PC-9 (cell line): ENCODE measurements at regions not wholly inside any gene's neighbourhood (a gene's known extent, or its start where the extent isn't known, plus 50 kb on each side); places are given as distances from the start of the nearest gene placed in this dataset.

Experiments
- CTCF ChIP-seq: fragments of 200-600 bp; sonication (generic); conservative IDR thresholded peaks from 2 replicates; pipeline ENCODE4 v1.6.1; 2017; ENCODE audit warnings: mixed run types, antibody characterized with exemption, mild to moderate bottlenecking, moderate library complexity
- EZH2 ChIP-seq: fragments of 200-600 bp; sonication (generic); IDR thresholded peaks from 2 replicates; pipeline ENCODE4 v1.8.0; 2017; ENCODE audit warnings: antibody characterized with exemption, low read depth

GRCh38 chr7:96774358-96774757 lies 64.7 kb upstream of the SEM1 start:
- no peak for TF ChIP-seq CTCF
- no peak for TF ChIP-seq EZH2
